Endothelial cell of umbilical vein (primary cell): ENCODE measurements at regions not wholly inside any gene's neighbourhood (a gene's known extent, or its start where the extent isn't known, plus 50 kb on each side); places are given as distances from the start of the nearest gene placed in this dataset.

Experiments used
- BruUV-seq: library from RNA; stranded (reverse); fragments of 400-500 nt; replicated peaks from 2 replicates; lab custom pipeline; 2021; lab: Mats Ljungman, UMichigan
- CTCF ChIA-PET: fragments of 300-600, 350-600 bp; sonication (Branson Sonifier 250); formaldehyde crosslinking; loops from one replicate; lab custom pipeline; 2021; ENCODE audit warnings: antibody characterized with exemption, inconsistent platforms; lab: Charles Lee
- POLR2A ChIA-PET: fragments of 300-600, 350-600 bp; sonication (Branson Sonifier 250); formaldehyde crosslinking; loops from one replicate; lab custom pipeline; 2021; ENCODE audit warnings: antibody characterized with exemption, inconsistent platforms; lab: Charles Lee
- DNase-seq: peaks from one replicate; pipeline ENCODE4 v3.0.0-alpha.2; 2011; ENCODE audit warnings: low read depth, low spot score
- FAIRE-seq: peaks from 2 replicates; lab custom pipeline; 2011; peaks lifted over from hg19 to GRCh38; lab: Jason Lieb, UNC
- H2AFZ ChIP-seq: 2 replicates; pipeline ENCODE4 v1.6.0; 2012; ENCODE audit warnings: low read depth, low read length, control low read depth, inconsistent platforms
- H3K27ac ChIP-seq: 2 replicates; pipeline ENCODE4 v1.5.1; 2011; ENCODE audit warnings: low read depth, mild to moderate bottlenecking, control low read depth, low read length, moderate library complexity; ENCODE audit not compliant: insufficient read depth
- H3K27me3 ChIP-seq, 2 experiments: 2 replicates each; pipeline versions ENCODE4 v1.6.0 to v1.6.1; 2011; ENCODE audit warnings: low read length in 2 of 2, mixed read lengths in 1 of 2; ENCODE audit not compliant: control insufficient read depth in 2 of 2, insufficient read depth in 2 of 2
- H3K36me3 ChIP-seq, 2 experiments: 2 replicates in 1 of 2; 3 replicates in 1 of 2; pipeline ENCODE4 v1.5.1; 2011; ENCODE audit warnings: low read length in 2 of 2, mild to moderate bottlenecking in 1 of 2, moderate library complexity in 1 of 2; ENCODE audit not compliant: control insufficient read depth in 2 of 2, insufficient read depth in 2 of 2; ENCODE audit errors: extremely low read depth in 1 of 2
- H3K4me1 ChIP-seq: 3 replicates; pipeline ENCODE4 v1.5.1; 2011; ENCODE audit warnings: mild to moderate bottlenecking, low read length; ENCODE audit not compliant: control insufficient read depth, insufficient read depth; ENCODE audit errors: extremely low read depth
- H3K4me2 ChIP-seq: 2 replicates; pipeline ENCODE4 v1.6.1; 2011; ENCODE audit warnings: low read length, control low read depth, mixed read lengths; ENCODE audit not compliant: insufficient read depth
- H3K4me3 ChIP-seq, 3 experiments: fragments of 200-600 bp in 1 of 3; sonication (generic), shearing (Covaris generic) in 1 of 3; replicated peaks in 1 of 3; 2 replicates each; pipeline ENCODE4 v1.5.1; 2011 to 2016; ENCODE audit warnings: control low read depth in 3 of 3, low read length in 3 of 3, mild to moderate bottlenecking in 2 of 3, inconsistent platforms in 1 of 3, low read depth in 1 of 3, moderate library complexity in 1 of 3; ENCODE audit not compliant: insufficient read depth in 1 of 3
- H3K79me2 ChIP-seq: 2 replicates; pipeline ENCODE4 v1.6.0; 2012; ENCODE audit warnings: low read length, inconsistent platforms; ENCODE audit not compliant: control insufficient read depth, insufficient read depth
- H3K9ac ChIP-seq: replicated peaks from 2 replicates; pipeline ENCODE3; 2011; ENCODE audit warnings: low read length, control low read depth; ENCODE audit not compliant: insufficient read depth; ENCODE audit errors: extremely low read depth
- H3K9me1 ChIP-seq: replicated peaks from 3 replicates; pipeline ENCODE4 v1.6.0; 2011; ENCODE audit warnings: mild to moderate bottlenecking, low read length; ENCODE audit not compliant: control insufficient read depth, insufficient read depth; ENCODE audit errors: extremely low read depth
- H3K9me3 ChIP-seq: replicated peaks from 2 replicates; pipeline ENCODE4 v1.5.1; 2012; ENCODE audit warnings: low read length, inconsistent platforms; ENCODE audit not compliant: control insufficient read depth, insufficient read depth
- H4K20me1 ChIP-seq: replicated peaks from 2 replicates; pipeline ENCODE3; 2011; ENCODE audit warnings: mild to moderate bottlenecking, low read length; ENCODE audit not compliant: control insufficient read depth, insufficient read depth; ENCODE audit errors: extremely low read depth
- CTCF ChIP-seq, 2 donors: IDR thresholded peaks; 1 replicate in 1 of 2; 2 replicates in 1 of 2; pipeline ENCODE4 v1.5.1; 2011; ENCODE audit warnings: low read length in 2 of 2, mild to moderate bottlenecking in 2 of 2, moderate library complexity in 2 of 2, control low read depth in 1 of 2, inconsistent platforms in 1 of 2, low read depth in 1 of 2; ENCODE audit not compliant: insufficient read depth in 1 of 2; ENCODE audit errors: extremely low read depth in 1 of 2
- EZH2 ChIP-seq: IDR thresholded peaks from 2 replicates; pipeline ENCODE4 v1.6.1; 2012; ENCODE audit warnings: borderline replicate concordance, low read depth, mild to moderate bottlenecking, moderate library complexity, low read length, inconsistent platforms; ENCODE audit not compliant: severe bottlenecking
- GATA2 ChIP-seq: IDR thresholded peaks from 2 replicates; pipeline ENCODE4 v1.7.0; 2011; ENCODE audit warnings: low read depth, mild to moderate bottlenecking, moderate library complexity, mixed read lengths, low read length; ENCODE audit not compliant: insufficient read length, insufficient read depth
- JUN ChIP-seq: IDR thresholded peaks from 2 replicates; pipeline ENCODE4 v1.6.1; 2011; ENCODE audit warnings: borderline replicate concordance, low read depth; ENCODE audit not compliant: insufficient read length, insufficient read depth
- POLR2A ChIP-seq: IDR thresholded peaks from 2 replicates; pipeline ENCODE4 v1.6.1; 2012; ENCODE audit warnings: low read depth, mild to moderate bottlenecking, control low read depth, low read length
- POLR2AphosphoS5 ChIP-seq: IDR thresholded peaks from 2 replicates; pipeline ENCODE4 v1.6.1; 2012; ENCODE audit warnings: low read depth, mild to moderate bottlenecking, control low read depth, low read length, moderate library complexity; ENCODE audit not compliant: insufficient read depth
- dilution Hi-C: fragments of 300-500 bp; cut with MboI; formaldehyde crosslinking; loops from one replicate; pipeline ENCODE4 v1.15.0; 2019; ENCODE audit warnings: low sequenced_read_pairs; ENCODE audit not compliant: extremely low pct_ligation_motif_present
- intact Hi-C: fragments of 100-400 bp; cut with micrococcal nuclease; formaldehyde crosslinking; loops from one replicate; pipeline ENCODE4 v1.10.0; 2022

GRCh38 chr15:66966256-66966655 is 99.1 kb upstream of the SMAD3 start:
- intact Hi-C loops: no loop called here
- Histone ChIP-seq H3K4me2 (no peak overlapping the region), H3K27ac (no peak overlapping the region), H3K9me1 (no peaks in the 10 kb centered on the region), H3K4me1 (no peaks in the 10 kb centered on the region), H3K9ac (no peak overlapping the region), H3K27me3 (no peaks in the 10 kb centered on the region), H3K9me3 (no peaks in the 10 kb centered on the region), H4K20me1 (no peaks in the 10 kb centered on the region), H3K4me3 (no peak overlapping the region), H3K36me3 (no peaks in the 10 kb centered on the region), H3K79me2 (no peaks in the 10 kb centered on the region), H2AFZ (no peak overlapping the region)
- DNase-seq (no peak), FAIRE-seq (peak; percentile 35)
- BruUV-seq: no TSS peak
- dilution Hi-C loops: no loop called here
- POLR2A ChIA-PET: no interaction called here
- TF ChIP-seq POLR2A: no peak
- TF ChIP-seq CTCF (IDR thresholded peaks at IDR 0.05; ENCODE audit: extremely low read depth in 1 of 2, insufficient read depth in 1 of 2, low read depth in 1 of 2, low read length in 2 of 2): no peak
- no peak for TF ChIP-seq POLR2AphosphoS5
- no peak for TF ChIP-seq JUN
- no peak for TF ChIP-seq EZH2
- no peak for TF ChIP-seq GATA2
- CTCF ChIA-PET: interaction anchor here (1.3 kb wide), 1 partner anchor 99 kb away, joined by 3 read pairs; the partner anchor contains the start of gene SMAD3
